ENCODE measurements at regions not wholly inside any gene's neighbourhood (a gene's known extent, or its start where the extent isn't known, plus 50 kb on each side); places are given as distances from the start of the nearest gene placed in this dataset.

DNA sequence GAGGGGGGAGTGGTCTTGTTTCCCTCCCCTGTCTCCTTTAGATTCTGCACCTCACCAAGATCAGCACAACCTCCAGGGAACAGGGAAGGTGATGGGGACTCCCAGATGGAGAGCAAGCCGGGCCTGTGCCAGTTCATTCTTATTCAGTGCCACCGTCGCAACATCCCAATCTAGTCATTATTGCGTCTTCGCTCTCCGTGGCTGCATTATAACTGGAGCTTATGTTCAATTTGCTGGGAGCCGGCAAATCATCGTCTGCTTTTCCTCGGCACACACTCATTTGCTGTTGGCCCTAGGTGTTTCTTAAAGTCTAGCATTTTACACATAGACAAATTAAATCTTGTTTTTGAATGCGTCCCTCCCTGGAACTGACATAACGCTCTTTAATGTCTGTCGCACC, 1269.7 kb downstream of the BRD1 start:
- Histone ChIP-seq H3K9me3 (no peaks in the 10 kb centered on the region), H3K4me1 (no peaks in the 10 kb centered on the region), H3K36me3 (no peaks in the 10 kb centered on the region), H3K27ac (no peak overlapping the region), H3K4me3 (no peak overlapping the region), H3K27me3 (peaks cover 0 to 10% (median 0%) of the 10 kb centered on the region in 3 donors)
- intact Hi-C loops (cut with DNase I), result no loop called here
- 93 to 95% methylated on average over 12 of the region's 12 CpGs for WGBS, 2 donors
- TF ChIP-seq POLR2AphosphoS5 (IDR thresholded peaks at IDR 0.05) (no peak), EP300 (IDR thresholded peaks at IDR 0.05) (no peak), POLR2A (IDR thresholded peaks at IDR 0.05) (no peak)
- TF ChIP-seq, protein P1, sequence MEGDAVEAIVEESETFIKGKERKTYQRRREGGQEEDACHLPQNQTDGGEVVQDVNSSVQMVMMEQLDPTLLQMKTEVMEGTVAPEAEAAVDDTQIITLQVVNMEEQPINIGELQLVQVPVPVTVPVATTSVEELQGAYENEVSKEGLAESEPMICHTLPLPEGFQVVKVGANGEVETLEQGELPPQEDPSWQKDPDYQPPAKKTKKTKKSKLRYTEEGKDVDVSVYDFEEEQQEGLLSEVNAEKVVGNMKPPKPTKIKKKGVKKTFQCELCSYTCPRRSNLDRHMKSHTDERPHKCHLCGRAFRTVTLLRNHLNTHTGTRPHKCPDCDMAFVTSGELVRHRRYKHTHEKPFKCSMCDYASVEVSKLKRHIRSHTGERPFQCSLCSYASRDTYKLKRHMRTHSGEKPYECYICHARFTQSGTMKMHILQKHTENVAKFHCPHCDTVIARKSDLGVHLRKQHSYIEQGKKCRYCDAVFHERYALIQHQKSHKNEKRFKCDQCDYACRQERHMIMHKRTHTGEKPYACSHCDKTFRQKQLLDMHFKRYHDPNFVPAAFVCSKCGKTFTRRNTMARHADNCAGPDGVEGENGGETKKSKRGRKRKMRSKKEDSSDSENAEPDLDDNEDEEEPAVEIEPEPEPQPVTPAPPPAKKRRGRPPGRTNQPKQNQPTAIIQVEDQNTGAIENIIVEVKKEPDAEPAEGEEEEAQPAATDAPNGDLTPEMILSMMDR (IDR thresholded peaks at IDR 0.05), result no peak
- DNase-seq, result no peak

DNA sequence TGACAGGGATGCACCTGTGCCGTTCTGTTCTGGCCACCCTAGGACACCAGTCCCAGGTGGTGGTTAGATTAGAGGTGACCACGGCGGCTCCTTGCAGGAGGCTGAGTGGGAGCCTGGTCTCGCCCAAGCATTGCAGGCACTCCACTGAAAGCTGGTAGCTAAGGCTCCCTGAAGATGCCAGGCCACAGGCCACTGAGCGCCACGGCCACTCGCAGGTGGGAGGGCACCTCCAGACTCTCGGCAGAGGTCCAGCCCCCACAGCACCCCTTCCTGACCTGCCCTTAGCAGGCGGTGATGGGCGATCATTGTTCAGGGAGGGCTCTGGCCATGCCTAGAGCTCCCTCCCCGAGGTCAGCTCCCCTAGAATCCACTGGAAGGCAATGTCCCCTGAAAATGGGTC, 1270.2 kb downstream of the BRD1 start:
- 84 to 92% methylated on average over 11 of the region's 11 CpGs for WGBS, 2 donors
- Histone ChIP-seq H3K4me3 (no peak overlapping the region), H3K27ac (no peak overlapping the region), H3K36me3 (no peaks in the 10 kb centered on the region), H3K4me1 (no peaks in the 10 kb centered on the region), H3K27me3 (peaks cover 0 to 13% (median 0%) of the 10 kb centered on the region in 3 donors), H3K9me3 (no peaks in the 10 kb centered on the region)
- intact Hi-C loops (cut with DNase I), result no loop called here
- DNase-seq, result no peak
- TF ChIP-seq EP300 (IDR thresholded peaks at IDR 0.05) (no peak), POLR2A (IDR thresholded peaks at IDR 0.05) (no peak), POLR2AphosphoS5 (IDR thresholded peaks at IDR 0.05) (no peak)
- TF ChIP-seq, protein P1 (IDR thresholded peaks at IDR 0.05), result no peak

DNA sequence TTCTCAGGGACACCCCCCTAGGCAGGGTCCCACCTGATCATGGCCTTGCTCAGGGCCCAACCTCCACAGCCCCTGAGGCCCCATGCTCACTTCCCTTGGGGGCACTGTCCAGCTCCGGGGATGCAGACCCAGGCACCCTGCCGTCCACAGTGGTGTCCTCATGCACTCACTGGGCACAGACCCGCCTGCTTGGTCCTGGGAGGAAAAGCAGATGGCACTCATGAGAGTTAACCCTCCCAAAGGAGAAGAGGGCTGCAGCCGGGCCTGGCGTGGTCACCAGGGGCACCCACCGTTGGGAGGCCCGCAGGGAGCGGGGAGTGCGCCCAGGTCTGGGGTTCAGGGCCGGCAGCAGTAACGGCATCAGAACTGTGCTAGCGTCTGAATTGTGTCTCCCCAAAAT, 1270.9 kb downstream of the BRD1 start:
- intact Hi-C loops (cut with DNase I), result no loop called here
- H3K4me1 ChIP-seq, result no peaks in the 10 kb centered on the region
- no peak overlapping the region for H3K27ac ChIP-seq
- no peaks in the 10 kb centered on the region for H3K9me3 ChIP-seq
- H3K4me3 ChIP-seq, result no peak overlapping the region
- H3K36me3 ChIP-seq, result no peaks in the 10 kb centered on the region
- no peak for TF ChIP-seq POLR2AphosphoS5 (IDR thresholded peaks at IDR 0.05)
- TF ChIP-seq, protein P1 (IDR thresholded peaks at IDR 0.05), result no peak
- no peak for TF ChIP-seq EP300 (IDR thresholded peaks at IDR 0.05)
- TF ChIP-seq POLR2A (IDR thresholded peaks at IDR 0.05), result no peak
- DNase-seq, result no peak
- WGBS, 2 donors, result 91% methylated on average over 12 of the region's 12 CpGs
- H3K27me3 ChIP-seq, result peaks cover 0 to 20% (median 0%) of the 10 kb centered on the region in 3 donors

DNA sequence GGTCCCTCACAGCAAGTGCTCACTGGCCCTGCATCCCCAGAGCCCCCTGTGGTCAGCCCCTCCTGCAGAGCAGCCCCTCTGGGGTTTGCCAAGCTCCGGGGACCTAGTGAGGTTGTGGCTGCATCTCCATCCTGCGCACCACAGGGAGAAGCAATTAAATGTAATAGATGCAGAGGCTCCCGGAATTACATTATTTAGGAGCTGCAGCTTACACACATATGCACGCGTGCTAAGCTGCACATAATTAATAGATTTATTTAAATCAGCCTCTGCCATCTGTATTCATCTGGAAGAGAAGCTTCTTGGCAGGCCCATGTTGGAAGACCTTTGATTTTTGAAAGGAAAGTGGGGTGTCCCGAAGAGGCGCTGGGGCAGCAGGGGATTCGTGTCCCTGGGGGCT, 1271.5 kb downstream of the BRD1 start:
- no peaks in the 10 kb centered on the region for H3K9me3 ChIP-seq
- H3K27ac ChIP-seq, result no peak overlapping the region
- TF ChIP-seq, protein P1 (IDR thresholded peaks at IDR 0.05), result no peak
- TF ChIP-seq POLR2AphosphoS5 (IDR thresholded peaks at IDR 0.05), result no peak
- no peak for TF ChIP-seq POLR2A (IDR thresholded peaks at IDR 0.05)
- no peak for TF ChIP-seq EP300 (IDR thresholded peaks at IDR 0.05)
- intact Hi-C loops (cut with DNase I), result no loop called here
- H3K27me3 ChIP-seq, result peaks cover 0 to 25% (median 0%) of the 10 kb centered on the region in 3 donors
- DNase-seq, result no peak
- WGBS, 2 donors, result 83 to 88% methylated on average over 8 of the region's 8 CpGs
- no peak overlapping the region for H3K4me3 ChIP-seq
- H3K4me1 ChIP-seq, result no peaks in the 10 kb centered on the region
- H3K36me3 ChIP-seq, result no peaks in the 10 kb centered on the region

DNA sequence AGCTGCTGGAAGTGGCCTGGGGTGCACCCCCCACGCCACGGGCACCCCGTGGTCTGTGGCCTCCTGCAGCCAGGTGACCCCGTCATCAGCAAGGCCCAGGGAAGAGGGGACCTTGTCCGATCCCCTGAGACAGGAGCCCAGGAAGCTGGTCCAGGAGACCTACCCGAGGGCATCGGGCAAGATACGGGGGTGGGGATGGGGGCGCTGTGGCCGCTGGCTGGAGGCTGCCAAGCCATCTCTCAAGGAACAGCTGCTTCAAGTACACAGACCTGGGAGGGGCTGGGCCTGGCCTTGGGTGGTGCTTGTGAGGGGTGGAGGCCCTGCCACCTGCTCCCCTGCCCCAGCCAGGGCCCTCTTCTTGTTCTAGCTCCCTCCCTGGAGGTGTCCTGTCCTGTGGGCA, 1272.1 kb downstream of the BRD1 start:
- H3K27ac ChIP-seq, result no peak overlapping the region
- TF ChIP-seq POLR2A (IDR thresholded peaks at IDR 0.05) (no peak), POLR2AphosphoS5 (IDR thresholded peaks at IDR 0.05) (no peak), EP300 (IDR thresholded peaks at IDR 0.05) (no peak)
- TF ChIP-seq, protein P1 (IDR thresholded peaks at IDR 0.05), result no peak
- no peaks in the 10 kb centered on the region for H3K9me3 ChIP-seq
- WGBS, 2 donors, result 64 to 79% methylated on average over 10 of the region's 10 CpGs
- H3K4me1 ChIP-seq, result no peaks in the 10 kb centered on the region
- intact Hi-C loops (cut with DNase I), result no loop called here
- H3K27me3 ChIP-seq, result peaks cover 0 to 25% (median 0%) of the 10 kb centered on the region in 3 donors
- H3K4me3 ChIP-seq, result no peak overlapping the region
- DNase-seq, result no peak
- no peaks in the 10 kb centered on the region for H3K36me3 ChIP-seq
